GM23338 (cell line): ENCODE measurements at regions not wholly inside any gene's neighbourhood (a gene's known extent, or its start where the extent isn't known, plus 50 kb on each side); places are given as distances from the start of the nearest gene placed in this dataset.

Experiments used
- ATAC-seq: fragments of 200-7000 bp; cut with Tn5 transposase; 3 replicates; pipeline ENCODE4 v1.9.1; 2020
- DNase-seq: peaks from one replicate; pipeline ENCODE4 v3.0.0-alpha.2; 2015; ENCODE audit warnings: low spot score
- H2AFZ ChIP-seq: fragments of 200-600 bp; sonication (generic); 2 replicates; pipeline ENCODE4 v1.8.0; 2016; ENCODE audit warnings: antibody characterized with exemption, mild to moderate bottlenecking, moderate library complexity
- H3F3A ChIP-seq: fragments of 200-600 bp; sonication (generic); replicated peaks from 2 replicates; pipeline ENCODE4 v1.8.0; 2017; ENCODE audit warnings: antibody characterized with exemption, mixed run types, low read depth
- H3K27ac ChIP-seq: fragments of 200-600 bp; sonication (generic); 2 replicates; pipeline ENCODE4 v1.6.1; 2016; ENCODE audit warnings: low read depth
- H3K27me3 ChIP-seq: fragments of 200-600 bp; sonication (generic); 2 replicates; pipeline ENCODE4 v1.8.0; 2016; ENCODE audit warnings: mild to moderate bottlenecking, mixed run types, moderate library complexity; ENCODE audit not compliant: insufficient read depth
- H3K36me3 ChIP-seq: fragments of 200-600 bp; sonication (generic); 2 replicates; pipeline ENCODE4 v1.8.0; 2016; ENCODE audit warnings: mild to moderate bottlenecking; ENCODE audit not compliant: insufficient read depth
- H3K4me1 ChIP-seq: fragments of 200-600 bp; sonication (generic); 2 replicates; pipeline ENCODE4 v1.8.0; 2016; ENCODE audit warnings: mild to moderate bottlenecking, moderate library complexity; ENCODE audit not compliant: insufficient read depth
- H3K4me2 ChIP-seq: fragments of 200-600 bp; sonication (generic); 2 replicates; pipeline ENCODE4 v1.7.1; 2017; ENCODE audit warnings: mixed run types
- H3K4me3 ChIP-seq: fragments of 200-600 bp; sonication (generic); 2 replicates; pipeline ENCODE4 v1.6.1; 2016; ENCODE audit warnings: mixed run types
- H3K79me2 ChIP-seq: fragments of 200-600 bp; sonication (generic); replicated peaks from 2 replicates; pipeline ENCODE4 v1.8.0; 2017; ENCODE audit warnings: mild to moderate bottlenecking; ENCODE audit not compliant: insufficient read depth
- H3K9me2 ChIP-seq: fragments of 200-600 bp; sonication (generic); 2 replicates; pipeline ENCODE4 v1.8.0; 2017; ENCODE audit not compliant: insufficient read depth
- H4K20me1 ChIP-seq: fragments of 200-600 bp; sonication (generic); replicated peaks from 2 replicates; pipeline ENCODE4 v1.8.0; 2017; ENCODE audit warnings: mild to moderate bottlenecking; ENCODE audit not compliant: insufficient read depth
- H3K27ac Mint-ChIP-seq: 2 replicates; pipeline ENCODE4 v1.8.0; 2020; ENCODE audit warnings: inconsistent platforms, mild to moderate bottlenecking, moderate library complexity, mixed read lengths
- H3K27me3 Mint-ChIP-seq: 3 replicates; pipeline ENCODE4 v1.8.0; 2022; ENCODE audit warnings: low read depth, mild to moderate bottlenecking, moderate library complexity, mixed read lengths, inconsistent platforms; ENCODE audit not compliant: insufficient read depth, poor library complexity
- H3K36me3 Mint-ChIP-seq: 3 replicates; pipeline ENCODE4 v1.8.0; 2021; ENCODE audit warnings: low read depth, mild to moderate bottlenecking, inconsistent platforms, moderate library complexity, mixed read lengths
- H3K4me1 Mint-ChIP-seq: 3 replicates; pipeline ENCODE4 v1.8.0; 2020; ENCODE audit warnings: mild to moderate bottlenecking, inconsistent platforms, mixed read lengths
- H3K4me3 Mint-ChIP-seq: 3 replicates; pipeline ENCODE4 v1.8.0; 2021; ENCODE audit warnings: moderate library complexity, mild to moderate bottlenecking, inconsistent platforms, mixed read lengths
- H3K9me3 Mint-ChIP-seq: 3 replicates; pipeline ENCODE4 v1.8.0; 2020; ENCODE audit warnings: moderate library complexity, mild to moderate bottlenecking, inconsistent platforms, mixed read lengths
- CTCF ChIP-seq, 2 experiments: fragments of 200-600 bp in 1 of 2; sonication (generic) in 1 of 2; conservative IDR thresholded peaks; 2 replicates each; pipeline versions ENCODE4 v1.5.1 to v1.6.1; 2016 to 2017; ENCODE audit warnings: antibody characterized with exemption in 2 of 2, low read depth in 2 of 2, mild to moderate bottlenecking in 2 of 2, moderate library complexity in 1 of 2
- ETS1 ChIP-seq: IDR thresholded peaks from 2 replicates; pipeline ENCODE4 v1.6.1; 2016; ENCODE audit warnings: antibody characterized with exemption
- EZH2 ChIP-seq: fragments of 200-600 bp; sonication (generic); IDR thresholded peaks from one replicate; pipeline ENCODE4 v1.8.0; 2017; ENCODE audit warnings: antibody characterized with exemption, mild to moderate bottlenecking, low read depth; ENCODE audit not compliant: unreplicated experiment
- EZH2phosphoT487 ChIP-seq: fragments of 200-600 bp; sonication (generic); IDR thresholded peaks from one replicate; pipeline ENCODE4 v1.8.1; 2018; ENCODE audit warnings: antibody characterized with exemption; ENCODE audit not compliant: unreplicated experiment
- JUNB ChIP-seq: IDR thresholded peaks from one replicate; pipeline ENCODE4 v1.6.1; 2016; ENCODE audit warnings: antibody characterized with exemption; ENCODE audit not compliant: unreplicated experiment
- POLR2AphosphoS5 ChIP-seq: IDR thresholded peaks from 2 replicates; pipeline ENCODE4 v1.6.1; 2016; ENCODE audit warnings: antibody characterized with exemption, low read depth
- ZNF114 ChIP-seq: fragments of 250-450 bp; sonication (Bioruptor Pico); IDR thresholded peaks from 2 replicates; pipeline ENCODE4 v1.5.0; 2020; ENCODE audit warnings: mild to moderate bottlenecking, moderate library complexity
- ZNF331 ChIP-seq: fragments of 250-450 bp; sonication (Bioruptor Pico); IDR thresholded peaks from 2 replicates; pipeline ENCODE4 v1.5.0; 2020; ENCODE audit warnings: low read depth, mild to moderate bottlenecking, moderate library complexity
- ZNF462 ChIP-seq: fragments of 250-450 bp; sonication (Bioruptor Pico); IDR thresholded peaks from 2 replicates; pipeline ENCODE4 v1.5.0; 2020; ENCODE audit warnings: mild to moderate bottlenecking, moderate library complexity

GRCh38 chr2:162917626-162918025 lies 79.1 kb upstream of the KCNH7 start:
- Histone ChIP-seq H3K4me3 (no peak overlapping the region), H3K4me1 (no peaks in the 10 kb centered on the region), H3K27me3 (no peaks in the 10 kb centered on the region), H3K36me3 (no peaks in the 10 kb centered on the region), H3F3A (no peaks in the 10 kb centered on the region), H3K9me2 (peaks cover 14% of the 10 kb centered on the region; the same call in 1 of the 2 replicates), H3K4me2 (no peak overlapping the region), H2AFZ (no peak overlapping the region), H3K79me2 (no peaks in the 10 kb centered on the region), H4K20me1 (no peaks in the 10 kb centered on the region), H3K27ac (no peak overlapping the region)
- H3K27me3 Mint-ChIP-seq, result peaks cover 1% of the 10 kb centered on the region
- no peak overlapping the region for H3K27ac Mint-ChIP-seq
- no peaks in the 10 kb centered on the region; the same call in 2 of the 3 replicates for H3K36me3 Mint-ChIP-seq
- H3K4me1 Mint-ChIP-seq, result no peaks in the 10 kb centered on the region
- no peak for TF ChIP-seq EZH2
- TF ChIP-seq ZNF331 (CRISPR knock-in tag), result no peak
- no peak for TF ChIP-seq POLR2AphosphoS5
- no peak for TF ChIP-seq JUNB
- TF ChIP-seq ZNF462, result no peak
- TF ChIP-seq CTCF (conservative IDR thresholded peaks at IDR 0.05; ENCODE audit: low read depth in 2 of 2), result no peak
- TF ChIP-seq EZH2phosphoT487, result no peak
- TF ChIP-seq ETS1, result no peak
- no peak for TF ChIP-seq ZNF114 (CRISPR knock-in tag)
- no peak for ATAC-seq
- no peak for DNase-seq
- H3K4me3 Mint-ChIP-seq, result no peak overlapping the region
- H3K9me3 Mint-ChIP-seq, result peaks cover 2% of the 10 kb centered on the region; the same call in 1 of the 3 replicates
